ENCODE measurements at regions not wholly inside any gene's neighbourhood (a gene's known extent, or its start where the extent isn't known, plus 50 kb on each side); places are given as distances from the start of the nearest gene placed in this dataset.
A peak's percentile ranks its signal among the peaks of the same experiment; 100 is the strongest.
"Not testable (repeated sequence)": the region's sequence is repeated elsewhere in the genome, so short reads cannot be mapped to it uniquely, and the experiment has no call there.

DNA sequence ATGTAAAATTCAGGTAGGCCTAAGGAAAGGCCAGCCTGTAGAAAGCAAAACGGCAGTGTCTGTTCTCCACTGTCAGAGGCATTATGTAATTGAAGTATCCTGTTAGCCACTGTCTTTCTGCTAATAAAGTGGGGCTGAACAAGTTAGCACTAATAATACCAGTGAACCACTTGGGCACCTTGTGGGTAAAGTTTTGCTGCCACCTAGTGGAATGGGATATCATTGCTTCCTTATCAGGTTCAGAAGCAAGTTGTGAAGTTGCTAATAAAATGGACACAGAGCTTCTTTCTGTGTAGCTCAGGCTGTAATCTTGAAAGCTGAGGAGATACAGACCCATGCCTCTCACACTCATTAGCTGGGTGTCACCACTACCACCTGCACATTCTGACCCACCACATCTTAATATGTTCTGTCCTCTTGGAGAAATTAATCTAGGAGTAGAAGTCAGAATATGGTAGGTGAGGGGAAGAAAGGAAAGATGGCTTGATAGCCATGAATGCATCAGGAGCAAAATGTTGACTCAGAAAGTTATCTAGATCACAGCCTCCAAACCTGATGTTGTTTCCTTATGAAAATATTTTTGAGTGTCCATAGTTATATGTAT lies 175.1 kb downstream of the SEPTIN7 start:
- DNase-seq: peak; percentile 74

GRCh38 chr7:35978816-35979640 lies 174.0 kb upstream of the EEPD1 start:
- not testable (repeated sequence) for DNase-seq

GRCh38 chr7:35982600-35982999 lies 170.5 kb upstream of the EEPD1 start:
- DNase-seq: no peak

DNA sequence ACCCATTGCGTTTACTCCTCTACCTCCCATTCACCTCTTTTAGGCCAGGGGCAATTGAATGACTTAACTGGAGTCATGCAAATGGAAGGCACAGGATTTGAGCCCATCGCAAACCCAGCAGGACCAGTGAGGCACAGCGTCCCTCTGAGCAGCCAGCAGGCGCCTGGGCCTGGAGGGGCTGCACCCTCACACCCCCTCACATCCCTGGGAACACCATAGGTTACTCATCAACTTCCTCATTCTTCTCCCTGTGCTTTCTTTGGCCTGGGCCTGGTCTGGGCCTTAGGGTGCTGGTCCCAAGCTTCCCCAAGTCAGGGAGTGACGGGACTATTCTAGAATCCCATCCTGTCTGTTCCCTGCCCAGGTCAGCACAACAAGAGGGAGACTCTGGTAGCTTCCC lies 169.4 kb upstream of the EEPD1 start:
- DNase-seq: no peak

DNA sequence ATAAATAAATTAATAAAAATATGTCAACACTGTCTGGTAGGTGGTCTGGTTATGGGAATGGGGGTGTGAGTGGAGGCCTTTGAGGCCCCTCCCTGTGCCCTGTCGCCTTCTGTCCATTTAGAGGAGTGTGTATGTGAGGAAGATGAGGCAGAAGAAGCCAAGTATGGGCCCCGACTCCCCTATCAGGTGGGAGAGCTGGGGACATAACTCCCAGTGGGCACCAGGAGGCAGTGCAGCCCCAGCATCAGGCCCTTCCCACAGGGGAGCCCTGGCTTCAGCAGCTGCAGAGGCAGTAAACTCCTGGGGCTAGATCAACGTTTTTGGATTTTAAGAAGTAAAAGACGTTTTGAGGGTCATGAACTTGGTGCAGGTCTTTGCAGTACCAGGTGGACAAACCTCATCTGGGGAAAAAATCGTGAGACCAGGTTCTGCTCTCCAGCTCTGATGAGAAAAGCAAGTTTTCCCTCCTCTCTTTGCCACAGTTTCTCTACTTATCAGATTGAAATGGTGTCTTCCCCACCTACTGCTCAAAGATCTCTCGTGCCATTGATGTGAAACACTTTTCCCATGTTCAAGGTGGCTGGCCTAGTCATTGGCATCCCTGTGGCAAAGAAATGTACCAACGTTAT lies 167.8 kb upstream of the EEPD1 start:
- peak; percentile 80 for DNase-seq

DNA sequence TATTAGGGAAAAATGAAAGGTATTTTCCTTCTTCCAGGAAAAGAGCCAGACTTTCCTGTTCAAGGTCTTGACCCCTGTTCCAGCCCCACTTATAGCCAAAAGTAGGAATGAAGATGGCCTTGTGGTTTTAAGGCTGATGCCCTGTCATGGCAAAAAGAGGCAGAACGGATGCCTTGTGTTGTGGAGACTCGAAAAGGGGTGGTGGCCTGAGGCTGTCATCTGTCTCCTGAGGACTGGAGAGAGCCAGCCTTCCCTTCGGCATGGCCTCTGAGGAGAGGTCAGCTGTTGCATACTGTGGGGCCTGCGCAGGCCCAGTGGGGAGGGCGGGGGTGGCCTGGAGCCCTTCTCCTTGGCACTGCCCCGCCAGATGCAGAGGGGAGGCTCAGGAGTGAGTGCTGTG lies 166.0 kb upstream of the EEPD1 start:
- DNase-seq: no peak

DNA sequence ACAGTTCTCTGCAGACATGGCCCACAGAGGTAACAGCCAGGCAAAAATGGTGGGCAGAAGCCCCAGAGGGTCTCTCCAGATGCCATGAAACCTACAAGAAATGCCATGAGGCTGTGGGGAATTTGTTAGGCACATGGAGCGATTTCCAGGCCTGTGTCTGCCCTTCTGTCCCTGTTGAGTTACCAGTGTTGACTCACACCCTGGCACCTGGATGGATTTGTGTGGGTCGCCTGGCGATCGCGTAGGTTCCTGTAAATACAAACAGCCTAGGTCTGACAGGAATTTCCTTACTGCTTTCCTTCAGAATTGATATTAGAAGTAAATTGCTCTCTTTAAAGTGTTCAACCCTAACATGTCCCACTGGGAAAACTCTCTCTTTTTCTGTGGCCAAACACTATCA lies 164.9 kb upstream of the EEPD1 start:
- DNase-seq: no peak

DNA sequence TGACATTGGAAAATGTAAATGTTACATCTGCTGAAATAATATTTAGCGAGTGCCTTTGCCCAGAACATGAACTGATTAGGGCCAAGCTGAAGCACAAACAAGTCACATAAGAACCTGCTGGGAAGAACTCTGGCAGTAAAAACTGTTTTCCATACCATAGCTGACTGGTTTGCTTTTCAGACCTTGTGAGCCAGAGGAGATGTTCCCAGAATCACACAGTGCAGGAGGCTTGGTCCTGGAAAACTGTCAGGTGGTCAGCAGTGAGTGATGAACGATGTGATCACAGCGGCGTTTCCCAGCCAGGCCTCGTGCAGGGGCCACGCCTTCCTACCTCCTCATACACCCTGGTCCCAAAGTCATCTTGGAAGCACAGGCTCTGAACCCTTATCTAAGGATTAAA lies 164.2 kb upstream of the EEPD1 start:
- DNase-seq: no peak

- DNase-seq: no peak
These were observed 161.4 kb upstream of the EEPD1 start for GRCh38 chr7:35991511-35992232.

DNA sequence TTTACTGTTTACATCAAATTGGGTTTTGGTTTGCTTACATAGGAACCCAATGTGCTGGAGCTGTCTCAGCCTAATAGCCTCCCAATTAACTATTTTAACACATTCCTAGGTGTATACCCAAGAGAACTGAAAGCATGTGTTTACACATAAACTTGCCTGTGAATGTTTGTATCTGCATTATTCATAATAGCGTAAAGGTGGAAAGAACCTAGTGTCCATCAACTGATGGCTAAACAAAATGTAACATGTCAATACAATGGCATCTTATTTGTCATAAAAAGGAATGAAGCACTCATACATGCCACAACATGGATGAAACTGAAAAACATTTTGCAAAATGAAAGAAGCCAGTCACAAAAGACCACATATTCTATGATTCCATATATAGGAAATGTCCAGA lies 160.6 kb upstream of the EEPD1 start:
- DNase-seq: no peak

- no peak for DNase-seq
These were observed 159.9 kb upstream of the EEPD1 start for GRCh38 chr7:35993113-35993512.

DNA sequence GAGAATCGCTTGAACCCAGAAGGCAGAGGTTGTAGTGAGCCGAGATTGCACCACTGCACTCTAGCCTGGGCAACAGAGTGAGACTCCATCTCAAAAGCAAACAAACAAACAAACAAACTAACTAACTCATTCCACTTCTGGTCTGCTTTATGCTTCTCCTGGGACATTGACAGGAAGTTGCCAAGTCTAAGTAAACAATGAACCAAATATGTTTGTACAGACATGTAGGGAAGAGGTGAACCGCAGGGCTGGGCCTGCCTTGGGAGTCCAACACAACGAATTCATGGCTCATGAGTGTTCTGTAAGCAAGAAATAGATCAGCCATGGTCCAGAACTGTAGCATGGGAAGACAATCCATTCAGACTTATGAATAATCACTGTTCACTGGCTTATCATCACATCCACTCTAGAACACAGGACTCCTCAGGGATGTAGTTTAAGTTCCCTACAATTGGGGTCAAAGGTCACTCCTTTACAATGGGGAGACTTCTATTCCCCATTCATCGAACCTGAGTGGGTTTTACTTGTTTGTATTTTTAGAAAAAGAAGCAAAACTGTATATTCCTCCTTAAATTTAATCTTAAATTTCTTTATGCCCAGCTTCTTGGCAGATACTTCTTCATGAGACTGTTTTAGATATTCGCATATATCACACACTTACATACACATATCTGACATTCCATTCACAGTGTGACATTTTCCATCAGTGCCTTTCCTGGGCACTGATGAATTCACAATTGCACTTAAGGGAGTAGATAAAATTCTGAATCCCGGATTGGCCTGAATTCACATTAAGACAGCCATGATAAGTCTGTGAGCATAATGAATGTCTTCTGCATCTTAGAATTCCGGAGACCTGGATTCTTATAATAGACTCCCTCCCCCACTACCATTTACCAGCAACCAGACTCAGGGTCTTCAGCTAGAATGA lies 159.1 kb upstream of the EEPD1 start:
- DNase-seq: no peak

GRCh38 chr7:35995334-35995733 lies 157.7 kb upstream of the EEPD1 start:
- DNase-seq: no peak

DNA sequence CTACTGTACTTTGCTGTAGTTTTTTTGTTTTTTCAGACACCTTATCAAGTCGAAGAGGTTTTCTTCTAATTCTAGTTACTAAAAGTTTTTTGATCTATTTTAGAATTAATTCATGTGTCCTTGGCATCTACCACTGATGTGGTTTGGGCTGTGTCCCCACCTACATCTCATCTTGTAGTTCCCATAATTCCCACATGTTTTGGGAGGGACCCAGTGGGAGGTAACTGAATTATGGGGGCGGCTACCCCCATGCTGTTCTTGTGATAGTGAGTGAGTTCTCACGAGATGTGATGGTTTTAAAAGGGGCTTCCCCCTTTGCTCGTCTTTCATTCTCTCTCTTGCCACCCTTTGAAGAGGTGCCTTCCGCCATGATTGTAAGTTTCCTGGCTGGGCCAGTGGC lies 154.6 kb upstream of the EEPD1 start:
- DNase-seq: no peak

- no peak for DNase-seq
These were observed 151.5 kb upstream of the EEPD1 start for GRCh38 chr7:36001546-36001945.

DNA sequence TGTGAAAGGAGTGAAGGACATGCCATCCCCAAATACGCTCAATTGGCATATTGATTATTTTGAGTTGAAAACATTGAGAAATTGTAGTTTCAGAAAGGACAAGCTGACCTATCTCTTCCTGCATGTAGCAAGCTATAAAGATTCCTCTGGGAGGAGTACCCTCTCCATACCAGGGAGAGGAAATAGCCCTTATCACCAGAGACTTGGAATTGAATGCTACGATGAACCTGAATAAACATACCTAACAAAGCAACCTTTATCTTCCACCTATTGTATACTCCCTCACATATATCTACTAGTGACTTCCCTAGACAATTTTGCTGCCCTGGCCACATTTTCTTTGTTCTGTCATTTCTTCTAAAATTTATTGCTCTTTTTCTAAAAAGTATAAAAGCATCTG lies 150.2 kb upstream of the EEPD1 start:
- DNase-seq: no peak

- DNase-seq: no peak
These were observed 149.7 kb upstream of the EEPD1 start for GRCh38 chr7:36003343-36003742.

GRCh38 chr7:36005293-36005692 lies 147.8 kb upstream of the EEPD1 start:
- DNase-seq: no peak

GRCh38 chr7:36005876-36006275 lies 147.2 kb upstream of the EEPD1 start:
- DNase-seq: no peak

DNA sequence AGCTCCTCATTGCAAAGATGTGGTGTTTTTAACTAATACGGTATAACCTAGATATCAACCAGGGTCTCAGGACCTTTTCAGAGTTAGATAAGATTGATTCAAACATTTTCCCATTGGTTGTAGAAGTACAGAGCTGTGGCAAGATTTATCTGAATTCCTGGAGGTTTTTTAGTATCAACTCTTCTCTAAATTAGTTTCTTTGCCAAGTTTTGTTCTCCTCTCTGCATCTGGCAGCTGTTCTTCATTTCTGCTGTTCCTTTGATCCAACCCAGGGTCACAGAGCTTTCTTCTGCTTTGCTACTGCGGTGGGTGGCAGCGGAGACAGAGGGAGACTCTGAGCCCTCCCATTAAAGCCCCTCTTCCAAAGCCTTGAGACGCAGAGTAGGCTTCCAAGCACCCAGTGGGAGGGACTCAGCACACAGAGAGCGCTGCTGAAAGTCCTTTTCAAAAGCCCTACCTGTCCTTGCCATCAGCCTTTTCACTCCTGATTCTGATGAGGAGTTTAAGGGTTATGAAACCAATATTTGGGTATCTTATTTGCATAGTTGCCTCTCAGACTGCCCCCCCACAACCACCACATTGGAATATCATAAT lies 146.3 kb upstream of the EEPD1 start:
- no peak for DNase-seq

DNA sequence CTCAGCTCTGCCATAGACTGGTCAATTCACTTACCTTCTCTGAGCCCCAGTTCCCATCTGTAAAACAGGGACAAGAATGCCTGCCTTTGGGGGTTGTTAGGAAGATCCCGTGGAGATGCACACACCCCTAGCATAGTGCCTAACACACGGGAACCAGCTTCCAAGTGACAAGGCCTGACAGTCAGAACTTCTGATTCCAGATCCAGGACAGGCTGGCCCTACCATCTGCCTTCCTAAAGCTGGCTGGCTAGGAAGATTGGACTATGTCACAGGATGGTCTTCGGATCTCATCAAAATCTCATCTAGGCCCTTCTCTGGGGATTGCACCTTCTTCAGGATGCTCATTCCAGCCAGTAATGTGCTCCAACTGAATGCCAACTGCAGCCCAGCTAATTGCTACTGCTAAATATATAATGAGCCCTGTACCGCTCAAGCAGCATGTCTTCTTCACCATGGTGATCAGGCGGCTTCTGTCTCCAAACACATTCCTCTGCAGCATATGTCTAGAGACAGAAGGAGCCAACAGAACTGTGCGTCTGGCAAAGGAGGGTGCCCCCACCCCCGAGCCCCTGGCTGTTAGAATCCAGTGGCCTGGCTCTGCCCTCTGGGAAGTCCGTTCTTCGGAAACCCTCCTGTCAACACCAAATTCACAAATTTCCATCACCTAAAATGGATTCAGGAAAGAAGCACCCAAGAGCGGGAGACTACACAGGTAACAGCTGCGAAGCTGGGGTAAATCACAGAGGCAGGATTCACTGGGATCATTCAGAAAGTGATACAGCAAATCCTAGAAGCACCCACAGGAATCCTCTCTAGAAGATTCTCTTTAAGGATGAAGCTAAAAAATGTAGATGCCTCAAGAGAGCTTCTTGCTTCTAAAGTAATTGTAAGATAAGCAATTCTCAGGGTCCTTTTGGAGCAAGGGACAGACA lies 142.1 kb upstream of the EEPD1 start:
- no peak for DNase-seq

Measured in CD4-positive, alpha-beta T cell treated with Interleukin-12 subunit alpha and Interleukin-12 subunit beta, for 1 hour (primary cell).